Fibroblast of villous mesenchyme (primary cell): ENCODE measurements at regions not wholly inside any gene's neighbourhood (a gene's known extent, or its start where the extent isn't known, plus 50 kb on each side); places are given as distances from the start of the nearest gene placed in this dataset.
A peak's percentile ranks its signal among the peaks of the same experiment; 100 is the strongest.

Source experiments
- DNase-seq: peaks from one replicate; pipeline ENCODE4 v3.0.0-alpha.2; 2010; ENCODE audit warnings: low read depth
- H3K4me3 ChIP-seq: 2 replicates; pipeline ENCODE4 v1.5.1; 2011; ENCODE audit warnings: low read depth, mild to moderate bottlenecking, low read length
- TF ChIP-seq, protein P1 (sequence below): IDR thresholded peaks from 2 replicates; pipeline ENCODE4 v1.5.1; 2012; ENCODE audit warnings: low read depth, mild to moderate bottlenecking, low read length; ENCODE audit not compliant: insufficient read depth

- TF ChIP-seq, protein P1, sequence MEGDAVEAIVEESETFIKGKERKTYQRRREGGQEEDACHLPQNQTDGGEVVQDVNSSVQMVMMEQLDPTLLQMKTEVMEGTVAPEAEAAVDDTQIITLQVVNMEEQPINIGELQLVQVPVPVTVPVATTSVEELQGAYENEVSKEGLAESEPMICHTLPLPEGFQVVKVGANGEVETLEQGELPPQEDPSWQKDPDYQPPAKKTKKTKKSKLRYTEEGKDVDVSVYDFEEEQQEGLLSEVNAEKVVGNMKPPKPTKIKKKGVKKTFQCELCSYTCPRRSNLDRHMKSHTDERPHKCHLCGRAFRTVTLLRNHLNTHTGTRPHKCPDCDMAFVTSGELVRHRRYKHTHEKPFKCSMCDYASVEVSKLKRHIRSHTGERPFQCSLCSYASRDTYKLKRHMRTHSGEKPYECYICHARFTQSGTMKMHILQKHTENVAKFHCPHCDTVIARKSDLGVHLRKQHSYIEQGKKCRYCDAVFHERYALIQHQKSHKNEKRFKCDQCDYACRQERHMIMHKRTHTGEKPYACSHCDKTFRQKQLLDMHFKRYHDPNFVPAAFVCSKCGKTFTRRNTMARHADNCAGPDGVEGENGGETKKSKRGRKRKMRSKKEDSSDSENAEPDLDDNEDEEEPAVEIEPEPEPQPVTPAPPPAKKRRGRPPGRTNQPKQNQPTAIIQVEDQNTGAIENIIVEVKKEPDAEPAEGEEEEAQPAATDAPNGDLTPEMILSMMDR = no peak
- H3K4me3 ChIP-seq = no peak overlapping the region
Measured at GRCh38 chr12:63415357-63415756, 252.9 kb downstream of the DPY19L2 start.

GRCh38 chr12:63410197-63410596 is 258.1 kb downstream of the DPY19L2 start:
- no peak for DNase-seq
- TF ChIP-seq, protein P1 = no peak
- H3K4me3 ChIP-seq = no peak overlapping the region

More at GRCh38 chr12:63415357-63415756, 252.9 kb downstream of the DPY19L2 start:
- no peak for DNase-seq

GRCh38 chr12:63406781-63407180 is 255.8 kb upstream of the AVPR1A start:
- TF ChIP-seq, protein P1 = no peak
- no peak for DNase-seq
- H3K4me3 ChIP-seq = no peak overlapping the region

DNA sequence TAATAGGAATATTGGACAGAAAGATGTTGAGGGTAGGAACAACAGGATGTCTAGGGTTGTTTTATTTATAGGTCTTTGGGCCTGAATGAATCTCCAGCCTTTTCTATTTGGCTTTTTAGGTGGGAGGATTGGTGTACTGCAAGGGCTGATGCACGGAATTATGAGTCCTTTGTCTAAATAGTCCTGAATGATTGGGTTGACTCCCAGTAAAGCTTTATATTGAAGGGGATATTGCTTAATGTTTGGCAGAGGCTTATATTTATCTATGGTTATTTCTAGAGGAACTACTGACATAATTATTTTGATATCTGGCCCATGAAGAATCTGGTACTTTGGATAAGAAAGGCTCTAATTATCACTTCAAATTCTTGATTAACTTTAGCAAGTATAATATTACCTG is 253.6 kb upstream of the AVPR1A start:
- TF ChIP-seq, protein P1 = no peak
- H3K4me3 ChIP-seq = no peak overlapping the region
- DNase-seq = no peak

- peak; percentile 21 for DNase-seq
- no peak overlapping the region for H3K4me3 ChIP-seq
- TF ChIP-seq, protein P1 = no peak
Measured at GRCh38 chr12:63403256-63403655, 252.3 kb upstream of the AVPR1A start.

- H3K4me3 ChIP-seq = no peak overlapping the region
- DNase-seq = no peak
- TF ChIP-seq, protein P1 = no peak
Measured at GRCh38 chr12:63400718-63401117, 249.7 kb upstream of the AVPR1A start.

GRCh38 chr12:63400318-63400717 is 249.3 kb upstream of the AVPR1A start:
- TF ChIP-seq, protein P1 = no peak

More at GRCh38 chr12:63400318-63400717, 249.3 kb upstream of the AVPR1A start:
- no peak overlapping the region for H3K4me3 ChIP-seq
- DNase-seq = no peak
